ENCODE measurements at regions not wholly inside any gene's neighbourhood (a gene's known extent, or its start where the extent isn't known, plus 50 kb on each side); places are given as distances from the start of the nearest gene placed in this dataset.
A peak's percentile ranks its signal among the peaks of the same experiment; 100 is the strongest.

DNA sequence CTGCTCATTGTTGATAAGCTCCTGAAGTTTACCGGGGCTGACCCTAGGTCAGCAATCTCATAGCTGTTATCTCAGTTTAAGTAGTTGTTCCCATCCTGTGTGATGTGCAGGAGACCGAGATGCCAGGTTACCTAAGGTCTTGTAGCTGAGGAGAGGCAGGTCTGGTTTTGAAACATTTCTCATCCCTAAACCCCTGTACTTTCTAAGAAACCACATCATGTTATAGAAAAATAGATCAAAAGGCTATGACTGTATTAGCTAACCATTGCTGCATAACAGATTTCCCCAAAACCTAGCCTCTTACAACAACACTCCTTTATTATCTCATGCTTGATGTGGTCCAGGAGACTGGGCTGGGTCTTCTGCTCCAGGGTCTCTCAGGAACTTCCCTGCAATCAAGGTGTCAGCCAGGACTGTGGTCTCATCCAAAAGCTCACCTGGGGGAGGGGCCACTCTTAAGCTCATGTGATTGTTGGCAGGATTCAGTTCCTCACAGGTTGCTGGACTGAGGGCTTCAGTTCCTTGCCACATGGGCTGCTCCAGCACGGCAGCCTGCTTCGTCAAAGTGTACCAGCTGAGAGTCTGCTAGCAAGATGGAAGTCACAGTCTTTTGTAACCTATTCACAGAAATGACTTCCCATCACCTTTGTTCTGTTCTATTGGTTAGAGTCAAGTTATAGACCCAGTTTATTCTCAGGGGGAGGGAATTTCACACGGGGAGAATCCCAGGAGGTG lies 60.9 kb upstream of the CLCN4 start:
- H3K27ac Mint-ChIP-seq: peak overlapping the region; percentile 53
- ChIA-PET POLR2A (interaction anchor here (0.9 to 8.8 kb wide), 3 partner anchors 12 to 80 kb away, joined by 3 to 229 read pairs (median 53); no protein-coding TSS in a partner anchor), CTCF (interaction anchor here (1.3 to 2.0 kb wide), 3 partner anchors 15 to 24 kb away, joined by 3 to 7 read pairs (median 5); no protein-coding TSS in a partner anchor)
- DNase-seq: no peak
- H3K9me3 Mint-ChIP-seq: peaks cover 5% of the 10 kb centered on the region
- H3K4me3 Mint-ChIP-seq: no peak overlapping the region
- peaks cover 42% of the 10 kb centered on the region for H3K4me1 Mint-ChIP-seq
- TF ChIP-seq, protein P1, sequence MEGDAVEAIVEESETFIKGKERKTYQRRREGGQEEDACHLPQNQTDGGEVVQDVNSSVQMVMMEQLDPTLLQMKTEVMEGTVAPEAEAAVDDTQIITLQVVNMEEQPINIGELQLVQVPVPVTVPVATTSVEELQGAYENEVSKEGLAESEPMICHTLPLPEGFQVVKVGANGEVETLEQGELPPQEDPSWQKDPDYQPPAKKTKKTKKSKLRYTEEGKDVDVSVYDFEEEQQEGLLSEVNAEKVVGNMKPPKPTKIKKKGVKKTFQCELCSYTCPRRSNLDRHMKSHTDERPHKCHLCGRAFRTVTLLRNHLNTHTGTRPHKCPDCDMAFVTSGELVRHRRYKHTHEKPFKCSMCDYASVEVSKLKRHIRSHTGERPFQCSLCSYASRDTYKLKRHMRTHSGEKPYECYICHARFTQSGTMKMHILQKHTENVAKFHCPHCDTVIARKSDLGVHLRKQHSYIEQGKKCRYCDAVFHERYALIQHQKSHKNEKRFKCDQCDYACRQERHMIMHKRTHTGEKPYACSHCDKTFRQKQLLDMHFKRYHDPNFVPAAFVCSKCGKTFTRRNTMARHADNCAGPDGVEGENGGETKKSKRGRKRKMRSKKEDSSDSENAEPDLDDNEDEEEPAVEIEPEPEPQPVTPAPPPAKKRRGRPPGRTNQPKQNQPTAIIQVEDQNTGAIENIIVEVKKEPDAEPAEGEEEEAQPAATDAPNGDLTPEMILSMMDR (IDR thresholded peaks at IDR 0.05): no peak
- intact Hi-C loops (cut with micrococcal nuclease): no loop called here
- no peaks in the 10 kb centered on the region for H3K27me3 Mint-ChIP-seq
- ATAC-seq (ENCODE audit: low read depth): no peak
- peaks cover 53% of the 10 kb centered on the region for H3K36me3 Mint-ChIP-seq (ENCODE audit: low read depth)

DNA sequence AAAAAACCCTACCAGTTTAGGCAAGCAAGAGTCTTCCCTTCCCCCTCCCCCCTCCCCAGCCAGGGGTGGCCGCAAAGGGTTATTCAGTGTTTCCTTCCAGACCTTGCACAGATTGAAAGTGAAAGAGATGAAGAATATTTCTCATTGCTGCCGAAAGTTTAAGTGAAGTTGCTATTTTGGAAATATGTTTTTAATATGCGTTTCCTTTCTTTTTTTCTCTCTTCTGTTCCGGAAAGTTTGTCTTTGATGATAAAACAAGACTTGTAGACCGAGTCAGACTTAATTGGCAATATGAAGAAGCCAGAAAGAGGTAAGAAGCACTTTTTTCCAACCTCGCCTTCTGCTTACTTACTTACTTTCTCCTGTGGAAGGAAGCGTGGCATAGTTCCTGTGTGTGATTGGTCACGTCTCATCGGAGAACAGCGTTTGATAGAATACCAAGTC lies 58.5 kb upstream of the CLCN4 start:
- Mint-ChIP-seq H3K4me3 (peak overlapping the region; percentile 85), H3K36me3 (ENCODE audit: low read depth) (peaks cover 52% of the 10 kb centered on the region), H3K27ac (peak overlapping the region; percentile 91), H3K27me3 (no peaks in the 10 kb centered on the region), H3K9me3 (peaks cover 5% of the 10 kb centered on the region), H3K4me1 (peaks cover 62% of the 10 kb centered on the region)
- intact Hi-C loops (cut with micrococcal nuclease): loop anchor here (1.0 kb wide), 4 partner anchors 8 to 20 kb away; no protein-coding TSS in a partner anchor
- ChIA-PET POLR2A (interaction anchor here (0.7 to 8.8 kb wide), 10 partner anchors 9 to 101 kb away, joined by 3 to 229 read pairs (median 6); no protein-coding TSS in a partner anchor), CTCF (interaction anchor here (1.9 to 3.2 kb wide), 3 partner anchors 13 to 22 kb away, joined by 9 to 11 read pairs (median 10); no protein-coding TSS in a partner anchor)
- ATAC-seq (ENCODE audit: low read depth) (peak; percentile 81), DNase-seq (no peak)
- TF ChIP-seq, protein P1 (IDR thresholded peaks at IDR 0.05): no peak

DNA sequence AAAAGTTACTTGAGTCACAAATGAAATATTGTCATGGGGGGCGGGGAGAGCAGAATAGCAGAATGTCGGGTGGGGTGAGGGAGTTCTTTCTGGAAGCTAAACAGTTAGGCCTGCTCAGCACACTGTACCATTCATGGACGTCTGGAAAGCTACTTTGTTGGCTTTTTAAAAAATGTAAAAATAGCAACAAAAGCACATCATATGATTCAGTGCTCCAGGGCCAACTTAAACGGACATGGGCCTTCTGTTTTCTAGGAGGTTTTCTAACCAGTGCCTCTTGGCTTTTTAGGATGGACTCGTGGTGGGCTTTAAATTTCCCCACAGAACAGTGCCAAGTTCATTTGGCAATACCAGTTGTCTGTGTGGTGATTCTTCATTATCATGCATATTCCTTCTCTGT lies 57.4 kb upstream of the CLCN4 start:
- DNase-seq (no peak), ATAC-seq (ENCODE audit: low read depth) (no peak)
- H3K9me3 Mint-ChIP-seq: peaks cover 5% of the 10 kb centered on the region
- peak overlapping the region; percentile 85 for H3K4me3 Mint-ChIP-seq
- ChIA-PET CTCF (interaction anchor here (0.8 to 3.2 kb wide), 3 partner anchors 12 to 19 kb away, joined by 3 to 11 read pairs (median 10); no protein-coding TSS in a partner anchor), POLR2A (interaction anchor here (1.0 to 8.8 kb wide), 7 partner anchors 10 to 96 kb away, joined by 3 to 229 read pairs (median 6); no protein-coding TSS in a partner anchor)
- intact Hi-C loops (cut with micrococcal nuclease): no loop called here
- TF ChIP-seq, protein P1 (IDR thresholded peaks at IDR 0.05): no peak
- H3K4me1 Mint-ChIP-seq: peaks cover 70% of the 10 kb centered on the region
- H3K27ac Mint-ChIP-seq: peak overlapping the region; percentile 91
- H3K36me3 Mint-ChIP-seq (ENCODE audit: low read depth): peaks cover 57% of the 10 kb centered on the region
- H3K27me3 Mint-ChIP-seq: no peaks in the 10 kb centered on the region

DNA sequence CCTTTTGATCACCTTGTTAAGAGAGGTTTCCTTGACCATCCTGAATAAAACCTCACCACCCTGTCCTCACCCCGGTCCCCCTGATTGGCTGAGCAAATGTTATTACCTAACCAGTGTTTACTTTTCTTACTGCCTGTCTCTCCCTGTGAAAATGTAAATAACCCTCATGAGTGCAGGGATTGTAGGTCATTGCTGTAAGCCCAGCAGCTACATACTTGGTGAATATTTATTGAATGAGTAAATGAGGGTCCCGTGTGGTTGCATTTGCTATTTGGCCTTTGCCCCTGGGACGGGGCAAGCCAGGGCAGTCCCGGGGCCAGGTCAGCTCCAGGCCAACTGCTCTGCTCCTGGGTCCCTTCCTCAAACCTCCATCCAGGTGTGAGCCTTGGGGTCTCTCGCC lies 55.5 kb upstream of the CLCN4 start:
- Mint-ChIP-seq H3K9me3 (peaks cover 1% of the 10 kb centered on the region), H3K27me3 (no peaks in the 10 kb centered on the region), H3K27ac (peak overlapping the region; percentile 76), H3K4me3 (no peak overlapping the region), H3K36me3 (ENCODE audit: low read depth) (peaks cover 44% of the 10 kb centered on the region), H3K4me1 (peaks cover 78% of the 10 kb centered on the region)
- DNase-seq (no peak), ATAC-seq (ENCODE audit: low read depth) (no peak)
- ChIA-PET CTCF (no interaction called here), POLR2A (interaction anchor here (2.5 kb wide), 1 partner anchor 10 kb away, joined by 16 read pairs; no protein-coding TSS in a partner anchor)
- TF ChIP-seq, protein P1 (IDR thresholded peaks at IDR 0.05): no peak
- intact Hi-C loops (cut with micrococcal nuclease): no loop called here

Measured in activated B cell treated with CpG ODN at 0.5 μM for 24 hours (primary cell).